ENCODE measurements at regions not wholly inside any gene's neighbourhood (a gene's known extent, or its start where the extent isn't known, plus 50 kb on each side); places are given as distances from the start of the nearest gene placed in this dataset.

DNA sequence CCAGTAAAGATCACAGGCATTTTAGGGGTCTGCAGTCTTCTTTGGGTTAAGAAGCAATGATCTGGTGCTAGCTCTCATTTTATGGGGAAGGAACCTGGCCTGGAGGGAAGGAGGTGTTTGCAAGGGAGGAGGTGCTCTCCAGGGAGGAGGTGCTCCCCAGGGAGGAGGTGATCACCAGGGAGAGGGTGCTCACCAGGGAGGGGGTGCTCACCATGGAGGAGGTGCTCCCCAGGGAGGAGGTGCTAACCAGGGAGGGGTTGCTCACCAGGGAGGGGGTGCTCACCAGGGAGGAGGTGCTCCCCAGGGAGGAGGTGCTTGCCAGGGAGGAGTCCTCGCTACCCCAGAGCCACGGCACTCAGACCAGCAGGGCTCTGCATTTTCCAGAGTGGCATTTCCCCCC is 115.7 kb downstream of the TLE3 start:
- Histone ChIP-seq H3K9me2 (ENCODE audit: insufficient read depth, low read length) (no peaks in the 10 kb centered on the region), H3K9me3 (ENCODE audit: low read length) (no peaks in the 10 kb centered on the region), H3K27ac (ENCODE audit: low read depth, low read length, poor library complexity, severe bottlenecking) (no peak overlapping the region), H2AFZ (ENCODE audit: low read length) (no peak overlapping the region), H3K4me1 (ENCODE audit: insufficient read depth, low read length, poor library complexity, severe bottlenecking) (peaks cover 44% of the 10 kb centered on the region), H4K20me1 (ENCODE audit: insufficient read depth, low read length) (no peaks in the 10 kb centered on the region), H3K79me2 (ENCODE audit: insufficient read depth, low read depth, low read length) (no peaks in the 10 kb centered on the region), H3K36me3 (ENCODE audit: insufficient read depth, low read length) (no peaks in the 10 kb centered on the region), H3K4me2 (ENCODE audit: low read length) (peak overlapping the region; percentile 88), H3K4me3 (ENCODE audit: low read depth, low read length, poor library complexity, severe bottlenecking) (no peak overlapping the region)
- intact Hi-C loops (cut with micrococcal nuclease; ENCODE audit: unreplicated experiment) = no loop called here
- no peak for TF ChIP-seq EZH2phosphoT487 (IDR thresholded peaks at IDR 0.05; ENCODE audit: borderline replicate concordance, low read depth, low read length)
- no peak for TF ChIP-seq CTCF (conservative IDR thresholded peaks at IDR 0.05; ENCODE audit: low read length)
- no peak for DNase-seq (ENCODE audit: low spot score)
- POLR2A ChIA-PET = interaction anchor here (1.3 kb wide), 1 partner anchor 54 kb away, joined by 3 read pairs; no protein-coding TSS in a partner anchor
- no TSS peak for BruUV-seq (replicated peaks)
- CTCF ChIA-PET (ENCODE audit: unreplicated experiment) = interaction anchor here (0.6 kb wide), 1 partner anchor 88 kb away, joined by 3 read pairs; no protein-coding TSS in a partner anchor

DNA sequence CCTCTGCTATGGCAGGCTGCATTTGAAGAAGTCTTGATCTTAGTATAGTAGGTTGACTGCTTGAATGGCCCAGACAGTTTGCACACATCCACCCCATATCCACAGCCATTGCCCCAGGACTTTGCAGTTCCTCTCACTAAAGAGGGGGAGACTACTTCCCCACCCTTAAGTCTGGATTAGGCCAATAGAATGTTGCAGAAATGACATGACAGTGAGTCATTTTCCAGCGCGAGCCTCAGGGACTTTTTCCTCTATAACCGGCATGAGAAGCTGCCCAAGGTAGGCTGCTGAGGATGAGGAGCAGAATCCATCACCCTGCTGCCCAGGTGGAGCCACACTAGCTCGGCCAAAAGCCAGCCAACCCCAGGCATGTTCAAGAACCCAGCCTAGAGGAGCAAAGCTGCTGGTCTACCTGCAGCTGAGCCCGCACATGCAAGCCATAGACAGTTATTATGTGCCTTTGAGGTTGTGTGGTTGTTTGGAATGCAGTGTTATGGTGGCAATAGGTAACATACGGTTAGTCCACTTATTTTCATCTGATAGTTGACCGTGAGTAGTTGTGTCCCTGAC is 113.9 kb downstream of the TLE3 start:
- intact Hi-C loops (cut with micrococcal nuclease; ENCODE audit: unreplicated experiment) = no loop called here
- Histone ChIP-seq H3K79me2 (ENCODE audit: insufficient read depth, low read depth, low read length) (no peaks in the 10 kb centered on the region), H3K9me3 (ENCODE audit: low read length) (no peaks in the 10 kb centered on the region), H3K4me1 (ENCODE audit: insufficient read depth, low read length, poor library complexity, severe bottlenecking) (peaks cover 38% of the 10 kb centered on the region), H3K4me2 (ENCODE audit: low read length) (no peak overlapping the region), H4K20me1 (ENCODE audit: insufficient read depth, low read length) (no peaks in the 10 kb centered on the region), H3K4me3 (ENCODE audit: low read depth, low read length, poor library complexity, severe bottlenecking) (no peak overlapping the region), H3K27ac (ENCODE audit: low read depth, low read length, poor library complexity, severe bottlenecking) (no peak overlapping the region), H3K36me3 (ENCODE audit: insufficient read depth, low read length) (no peaks in the 10 kb centered on the region), H3K9me2 (ENCODE audit: insufficient read depth, low read length) (no peaks in the 10 kb centered on the region), H2AFZ (ENCODE audit: low read length) (no peak overlapping the region)
- TF ChIP-seq CTCF (conservative IDR thresholded peaks at IDR 0.05; ENCODE audit: low read length) = no peak
- DNase-seq (ENCODE audit: low spot score) = no peak
- ChIA-PET CTCF (ENCODE audit: unreplicated experiment) (no interaction called here), POLR2A (interaction anchor here (0.7 to 1.0 kb wide), 2 partner anchors 11 to 51 kb away, joined by 3 to 4 read pairs; no protein-coding TSS in a partner anchor)
- no TSS peak for BruUV-seq (replicated peaks)
